ENCODE measurements at regions not wholly inside any gene's neighbourhood (a gene's known extent, or its start where the extent isn't known, plus 50 kb on each side); places are given as distances from the start of the nearest gene placed in this dataset.

DNA sequence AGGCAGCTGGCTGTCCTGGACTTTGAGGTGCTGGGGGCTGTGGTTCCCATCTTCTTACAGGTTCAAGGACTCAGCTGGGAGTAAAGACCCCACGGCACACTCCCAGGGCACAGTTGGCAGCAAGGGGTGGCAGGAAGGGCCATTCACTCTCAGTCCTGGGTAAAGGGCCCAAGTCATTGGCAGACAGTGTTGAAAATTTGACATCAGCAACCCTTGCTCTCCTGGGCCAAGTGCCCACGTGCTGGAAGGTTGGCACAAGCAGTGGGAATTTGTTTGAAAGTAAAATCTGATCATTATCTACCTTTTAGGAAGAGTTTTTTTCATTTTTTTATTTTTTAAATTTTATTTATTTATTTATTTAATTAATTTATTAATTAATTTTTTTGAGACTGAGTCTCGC lies 241.6 kb upstream of the MKI67 start:
- ATAC-seq (no peak), DNase-seq (ENCODE audit: low read depth, low spot score) (no peak)
- Histone ChIP-seq H3K9ac (ENCODE audit: low read length) (no peak overlapping the region), H3K9me2 (ENCODE audit: insufficient read depth) (no peaks in the 10 kb centered on the region), H3K36me3 (ENCODE audit: control insufficient read depth in 1 of 2, insufficient read depth in 2 of 2, low read length in 2 of 2) (no peaks in the 10 kb centered on the region), H3K4me2 (ENCODE audit: low read length) (no peak overlapping the region), H2AFZ (ENCODE audit: low read depth, low read length, poor library complexity, severe bottlenecking) (no peak overlapping the region), H3K27ac (ENCODE audit: low read depth, low read length) (no peak overlapping the region), H3K9me3 (ENCODE audit: control insufficient read depth in 1 of 2, insufficient read depth in 1 of 2, low read depth in 1 of 2, low read length in 2 of 2) (no peaks in the 10 kb centered on the region), H3K27me3 (ENCODE audit: insufficient read depth, low read length) (peaks cover 52% of the 10 kb centered on the region), H3K4me1 (ENCODE audit: control insufficient read depth in 1 of 2, insufficient read depth in 2 of 2, low read length in 2 of 2) (no peaks in the 10 kb centered on the region), H3K79me2 (ENCODE audit: insufficient read depth, low read length) (no peaks in the 10 kb centered on the region), H4K20me1 (ENCODE audit: insufficient read depth) (no peaks in the 10 kb centered on the region), H3K4me3 (replicated peaks in 1 of 2; ENCODE audit: low read depth in 1 of 2, low read length in 2 of 2) (no peak overlapping the region)
- ChIA-PET CTCF (no interaction called here), POLR2A (no interaction called here), RAD21 (ENCODE audit: low non-redundant PET in 1 of 2, low total read pairs in 2 of 2, uncharacterized antibody in 2 of 2, unreplicated experiment in 2 of 2) (no interaction called here)
- intact Hi-C loops (cut with micrococcal nuclease), result no loop called here
- TF ChIP-seq POLR2A (IDR thresholded peaks at IDR 0.05; ENCODE audit: borderline replicate concordance, extremely low read depth, insufficient read depth, insufficient read length), result no peak
- TF ChIP-seq, protein P1, sequence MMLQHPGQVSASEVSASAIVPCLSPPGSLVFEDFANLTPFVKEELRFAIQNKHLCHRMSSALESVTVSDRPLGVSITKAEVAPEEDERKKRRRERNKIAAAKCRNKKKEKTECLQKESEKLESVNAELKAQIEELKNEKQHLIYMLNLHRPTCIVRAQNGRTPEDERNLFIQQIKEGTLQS (IDR thresholded peaks at IDR 0.05), result no peak
- TF ChIP-seq TCF7L2 (IDR thresholded peaks at IDR 0.05; ENCODE audit: borderline replicate concordance, extremely low read depth, insufficient read depth, insufficient read length), result no peak
- TF ChIP-seq EGR1 (IDR thresholded peaks at IDR 0.05; ENCODE audit: low read depth), result no peak
- no peak for TF ChIP-seq EZH2phosphoT487 (IDR thresholded peaks at IDR 0.05; ENCODE audit: borderline replicate concordance)
- TF ChIP-seq FOSL1 (IDR thresholded peaks at IDR 0.05; ENCODE audit: low read depth), result no peak
- no peak for TF ChIP-seq ELF1 (IDR thresholded peaks at IDR 0.05; ENCODE audit: borderline replicate concordance, low read depth)
- TF ChIP-seq SRF (IDR thresholded peaks at IDR 0.05; ENCODE audit: low read depth), result no peak
- TF ChIP-seq, protein P2, sequence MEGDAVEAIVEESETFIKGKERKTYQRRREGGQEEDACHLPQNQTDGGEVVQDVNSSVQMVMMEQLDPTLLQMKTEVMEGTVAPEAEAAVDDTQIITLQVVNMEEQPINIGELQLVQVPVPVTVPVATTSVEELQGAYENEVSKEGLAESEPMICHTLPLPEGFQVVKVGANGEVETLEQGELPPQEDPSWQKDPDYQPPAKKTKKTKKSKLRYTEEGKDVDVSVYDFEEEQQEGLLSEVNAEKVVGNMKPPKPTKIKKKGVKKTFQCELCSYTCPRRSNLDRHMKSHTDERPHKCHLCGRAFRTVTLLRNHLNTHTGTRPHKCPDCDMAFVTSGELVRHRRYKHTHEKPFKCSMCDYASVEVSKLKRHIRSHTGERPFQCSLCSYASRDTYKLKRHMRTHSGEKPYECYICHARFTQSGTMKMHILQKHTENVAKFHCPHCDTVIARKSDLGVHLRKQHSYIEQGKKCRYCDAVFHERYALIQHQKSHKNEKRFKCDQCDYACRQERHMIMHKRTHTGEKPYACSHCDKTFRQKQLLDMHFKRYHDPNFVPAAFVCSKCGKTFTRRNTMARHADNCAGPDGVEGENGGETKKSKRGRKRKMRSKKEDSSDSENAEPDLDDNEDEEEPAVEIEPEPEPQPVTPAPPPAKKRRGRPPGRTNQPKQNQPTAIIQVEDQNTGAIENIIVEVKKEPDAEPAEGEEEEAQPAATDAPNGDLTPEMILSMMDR (IDR thresholded peaks at IDR 0.05 in 2 of 3, conservative IDR thresholded peaks at IDR 0.05 in 1 of 3; ENCODE audit: borderline replicate concordance in 1 of 3, insufficient read depth in 1 of 3, low read depth in 2 of 3, low read length in 2 of 3), result no peak
- no peak for TF ChIP-seq JUND (IDR thresholded peaks at IDR 0.05)
- TF ChIP-seq, protein P3, sequence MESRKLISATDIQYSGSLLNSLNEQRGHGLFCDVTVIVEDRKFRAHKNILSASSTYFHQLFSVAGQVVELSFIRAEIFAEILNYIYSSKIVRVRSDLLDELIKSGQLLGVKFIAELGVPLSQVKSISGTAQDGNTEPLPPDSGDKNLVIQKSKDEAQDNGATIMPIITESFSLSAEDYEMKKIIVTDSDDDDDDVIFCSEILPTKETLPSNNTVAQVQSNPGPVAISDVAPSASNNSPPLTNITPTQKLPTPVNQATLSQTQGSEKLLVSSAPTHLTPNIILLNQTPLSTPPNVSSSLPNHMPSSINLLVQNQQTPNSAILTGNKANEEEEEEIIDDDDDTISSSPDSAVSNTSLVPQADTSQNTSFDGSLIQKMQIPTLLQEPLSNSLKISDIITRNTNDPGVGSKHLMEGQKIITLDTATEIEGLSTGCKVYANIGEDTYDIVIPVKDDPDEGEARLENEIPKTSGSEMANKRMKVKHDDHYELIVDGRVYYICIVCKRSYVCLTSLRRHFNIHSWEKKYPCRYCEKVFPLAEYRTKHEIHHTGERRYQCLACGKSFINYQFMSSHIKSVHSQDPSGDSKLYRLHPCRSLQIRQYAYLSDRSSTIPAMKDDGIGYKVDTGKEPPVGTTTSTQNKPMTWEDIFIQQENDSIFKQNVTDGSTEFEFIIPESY (IDR thresholded peaks at IDR 0.05; ENCODE audit: extremely low read depth, insufficient replicate concordance, low read length), result no peak
- no peak for TF ChIP-seq YY1 (IDR thresholded peaks at IDR 0.05; ENCODE audit: extremely low read depth, insufficient replicate concordance, low read depth, low read length)
- no peak for TF ChIP-seq POLR2AphosphoS5 (IDR thresholded peaks at IDR 0.05; ENCODE audit: low read depth, low read length)
- TF ChIP-seq SP1 (IDR thresholded peaks at IDR 0.05; ENCODE audit: low read depth), result no peak
- TF ChIP-seq CBX3 (IDR thresholded peaks at IDR 0.05; ENCODE audit: low read depth), result no peak
- TF ChIP-seq ZFX (IDR thresholded peaks at IDR 0.05), result no peak
- BruUV-seq (replicated peaks), result no TSS peak
